EL (cell line): ENCODE measurements at regions not wholly inside any gene's neighbourhood (a gene's known extent, or its start where the extent isn't known, plus 50 kb on each side); places are given as distances from the start of the nearest gene placed in this dataset.

Source experiments
- DNase-seq: peaks from one replicate; pipeline ENCODE4 v3.0.0-alpha.2; 2016

- DNase-seq, result no peak
Observed at GRCh38 chr10:78164702-78165101, 131.0 kb downstream of the RPS24 start.

- DNase-seq, result no peak
Observed at GRCh38 chr10:78165172-78165571, 131.5 kb downstream of the RPS24 start.

- DNase-seq, result peak; percentile 14
Observed at GRCh38 chr10:78165617-78166016, 132.0 kb downstream of the RPS24 start.

GRCh38 chr10:78166261-78166660, 132.6 kb downstream of the RPS24 start:
- DNase-seq, result no peak

- no peak for DNase-seq
Observed at GRCh38 chr10:78169214-78169613, 135.6 kb downstream of the RPS24 start.

GRCh38 chr10:78170026-78170475, 136.4 kb downstream of the RPS24 start:
- peak; percentile 56 for DNase-seq

GRCh38 chr10:78171633-78172400, 138.2 kb downstream of the RPS24 start:
- DNase-seq, result no peak

- DNase-seq, result no peak
Observed at GRCh38 chr10:78173360-78174015, 139.8 kb downstream of the RPS24 start.

GRCh38 chr10:78175444-78176015, 141.9 kb downstream of the RPS24 start:
- no peak for DNase-seq

GRCh38 chr10:78176320-78177317, 143.0 kb downstream of the RPS24 start:
- DNase-seq, result no peak

- no peak for DNase-seq
Observed at GRCh38 chr10:78177491-78178185, 144.0 kb downstream of the RPS24 start.

GRCh38 chr10:78178397-78178796, 144.7 kb downstream of the RPS24 start:
- DNase-seq, result no peak

GRCh38 chr10:78178940-78179339, 145.3 kb downstream of the RPS24 start:
- DNase-seq, result peak; percentile 14

- DNase-seq, result no peak
Observed at GRCh38 chr10:78179886-78180705, 146.4 kb downstream of the RPS24 start.

- DNase-seq, result no peak
Observed at GRCh38 chr10:78181381-78182055, 147.9 kb downstream of the RPS24 start.

- DNase-seq, result no peak
Observed at GRCh38 chr10:78182841-78183240, 149.2 kb downstream of the RPS24 start.

GRCh38 chr10:78184851-78185692, 151.4 kb downstream of the RPS24 start:
- DNase-seq, result no peak

- no peak for DNase-seq
Observed at GRCh38 chr10:78185693-78186055, 152.0 kb downstream of the RPS24 start.

GRCh38 chr10:78186572-78186971, 152.9 kb downstream of the RPS24 start:
- no peak for DNase-seq

GRCh38 chr10:78187371-78187770, 153.7 kb downstream of the RPS24 start:
- DNase-seq, result no peak
